GM12865 (cell line): ENCODE measurements at regions not wholly inside any gene's neighbourhood (a gene's known extent, or its start where the extent isn't known, plus 50 kb on each side); places are given as distances from the start of the nearest gene placed in this dataset.

Experiments used
- DNase-seq: peaks from one replicate; pipeline ENCODE4 v3.0.0; 2010; ENCODE audit warnings: low read depth
- H3K4me3 ChIP-seq: 2 replicates; pipeline ENCODE4 v1.5.1; 2011; ENCODE audit warnings: mild to moderate bottlenecking, low read depth, low read length, control low read depth
- TF ChIP-seq, protein P1 (sequence below): IDR thresholded peaks from 2 replicates; pipeline ENCODE4 v1.5.1; 2011; ENCODE audit warnings: low read length, control low read depth, low read depth, inconsistent platforms; ENCODE audit not compliant: insufficient read depth; ENCODE audit errors: missing control alignments

DNA sequence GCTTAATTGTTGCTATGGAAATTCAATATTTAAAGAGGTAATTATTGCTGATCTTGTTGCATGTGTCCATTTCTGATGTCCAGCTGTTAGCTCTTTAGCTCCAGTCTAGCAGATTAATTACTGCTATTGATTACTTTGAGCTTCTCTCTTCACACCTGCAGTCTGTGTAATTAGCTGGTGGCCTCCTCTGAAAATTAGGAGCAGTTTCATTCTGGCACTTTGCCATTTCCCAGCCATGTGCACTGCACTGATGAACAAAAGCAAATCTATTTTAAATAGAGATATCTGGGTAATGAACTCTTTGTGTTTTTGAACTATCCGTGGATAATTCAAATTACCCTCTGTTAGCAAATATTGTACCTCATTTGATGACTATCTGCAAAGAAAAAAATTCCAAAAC, 275.9 kb downstream of the RNF144B start:
- no peak for DNase-seq
- H3K4me3 ChIP-seq = no peak overlapping the region
- TF ChIP-seq, protein P1, sequence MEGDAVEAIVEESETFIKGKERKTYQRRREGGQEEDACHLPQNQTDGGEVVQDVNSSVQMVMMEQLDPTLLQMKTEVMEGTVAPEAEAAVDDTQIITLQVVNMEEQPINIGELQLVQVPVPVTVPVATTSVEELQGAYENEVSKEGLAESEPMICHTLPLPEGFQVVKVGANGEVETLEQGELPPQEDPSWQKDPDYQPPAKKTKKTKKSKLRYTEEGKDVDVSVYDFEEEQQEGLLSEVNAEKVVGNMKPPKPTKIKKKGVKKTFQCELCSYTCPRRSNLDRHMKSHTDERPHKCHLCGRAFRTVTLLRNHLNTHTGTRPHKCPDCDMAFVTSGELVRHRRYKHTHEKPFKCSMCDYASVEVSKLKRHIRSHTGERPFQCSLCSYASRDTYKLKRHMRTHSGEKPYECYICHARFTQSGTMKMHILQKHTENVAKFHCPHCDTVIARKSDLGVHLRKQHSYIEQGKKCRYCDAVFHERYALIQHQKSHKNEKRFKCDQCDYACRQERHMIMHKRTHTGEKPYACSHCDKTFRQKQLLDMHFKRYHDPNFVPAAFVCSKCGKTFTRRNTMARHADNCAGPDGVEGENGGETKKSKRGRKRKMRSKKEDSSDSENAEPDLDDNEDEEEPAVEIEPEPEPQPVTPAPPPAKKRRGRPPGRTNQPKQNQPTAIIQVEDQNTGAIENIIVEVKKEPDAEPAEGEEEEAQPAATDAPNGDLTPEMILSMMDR = no peak

DNA sequence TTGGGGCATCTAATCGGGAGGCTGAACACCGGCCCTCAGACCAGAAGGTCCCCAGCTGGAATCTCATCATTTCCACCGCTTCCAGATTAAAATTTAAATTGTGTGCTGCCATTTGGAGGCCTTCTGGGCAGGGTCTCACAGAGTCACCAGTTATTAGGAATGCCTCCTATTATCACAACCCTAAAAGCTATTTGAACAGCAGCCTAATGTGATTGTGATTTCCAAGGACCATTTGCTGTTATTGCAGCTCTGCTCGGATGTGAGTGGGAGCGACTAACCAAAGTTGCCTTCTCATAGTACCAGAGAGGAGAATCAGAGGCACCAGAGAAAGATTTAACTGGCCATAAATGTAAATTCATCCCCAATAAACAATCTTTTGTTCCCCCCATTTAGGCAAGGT, 277.3 kb downstream of the RNF144B start:
- no peak overlapping the region for H3K4me3 ChIP-seq
- no peak for DNase-seq
- TF ChIP-seq, protein P1 = no peak

DNA sequence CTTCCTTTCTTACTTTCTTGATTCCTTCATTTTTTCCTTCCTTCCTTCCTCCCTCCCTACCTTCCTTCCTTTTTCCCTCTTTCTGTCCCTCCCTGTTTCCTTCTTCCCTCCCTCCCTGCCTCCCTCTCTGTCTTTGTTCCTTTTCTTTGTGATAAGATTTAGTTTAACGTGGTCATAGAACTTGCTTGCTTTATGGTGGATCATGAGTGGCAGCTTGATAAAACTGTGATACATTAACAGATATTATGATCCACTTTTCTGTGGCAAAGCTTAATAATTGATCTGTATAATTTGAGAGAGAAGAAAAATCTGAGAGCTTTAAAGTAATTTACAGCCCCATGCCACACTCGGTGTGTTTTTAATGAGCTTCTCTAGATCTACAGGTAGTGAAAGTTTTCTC, 280.5 kb downstream of the RNF144B start:
- TF ChIP-seq, protein P1 = no peak
- no peak for DNase-seq
- H3K4me3 ChIP-seq = no peak overlapping the region

DNA sequence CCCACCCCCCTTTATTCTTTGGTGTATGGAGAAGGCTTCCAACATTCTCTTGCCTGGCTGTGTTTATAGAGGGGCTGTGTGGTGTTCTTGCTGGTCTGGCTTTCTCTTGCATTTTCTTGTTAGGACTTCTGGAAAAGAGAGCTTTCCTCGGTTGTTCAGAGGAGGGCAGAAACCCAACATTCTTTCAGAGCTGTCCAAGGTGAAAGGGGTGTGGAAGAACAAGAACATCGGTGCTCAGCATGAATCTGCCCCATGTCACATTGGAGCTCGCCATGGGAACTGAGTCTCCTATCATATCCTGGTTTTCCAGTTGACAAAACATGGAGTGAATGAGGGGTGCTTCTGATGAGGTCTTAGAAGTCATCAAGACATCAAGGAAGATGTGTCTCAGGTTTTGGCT, 281.8 kb downstream of the RNF144B start:
- DNase-seq = no peak
- TF ChIP-seq, protein P1 = no peak
- no peak overlapping the region for H3K4me3 ChIP-seq

DNA sequence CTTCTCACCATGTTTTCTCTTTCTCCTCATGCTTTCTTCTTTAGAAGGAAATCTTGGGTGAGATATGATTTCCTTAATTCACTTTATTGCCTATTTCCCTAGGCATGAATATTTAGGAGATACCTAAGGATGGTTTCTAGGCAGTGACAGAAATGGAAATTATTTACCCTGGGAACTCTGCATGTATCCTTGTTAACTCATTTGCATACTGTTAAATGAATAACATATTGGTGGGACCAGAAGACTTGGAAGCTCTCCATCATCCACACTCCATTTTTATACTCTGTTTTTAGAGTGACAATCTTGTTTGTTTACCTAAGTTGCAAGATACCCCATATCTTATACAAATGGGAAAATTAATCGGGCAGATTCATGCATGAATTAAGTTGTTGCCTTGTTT, 285.7 kb downstream of the RNF144B start:
- TF ChIP-seq, protein P1 = no peak
- H3K4me3 ChIP-seq = no peak overlapping the region
- DNase-seq = no peak

DNA sequence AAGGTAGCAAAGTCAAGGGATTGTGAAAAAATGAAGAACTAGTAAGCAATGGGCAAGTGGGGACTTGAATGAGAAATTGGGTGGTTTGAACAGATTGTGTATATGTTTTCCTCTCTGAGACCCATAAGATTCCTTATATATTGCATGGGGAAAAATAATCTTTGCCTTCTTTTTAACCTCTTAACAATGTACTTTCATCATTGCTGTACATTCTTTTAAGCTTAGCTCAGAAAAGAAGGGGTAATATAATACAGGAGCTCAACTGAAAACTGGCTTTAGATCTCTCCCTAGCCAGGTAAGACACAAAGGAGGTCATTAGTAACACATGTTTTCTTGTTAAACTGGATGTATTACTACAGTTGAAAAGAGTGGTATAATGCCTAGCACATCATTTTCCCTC, 287.2 kb downstream of the RNF144B start:
- TF ChIP-seq, protein P1 = no peak
- no peak overlapping the region for H3K4me3 ChIP-seq
- no peak for DNase-seq

DNA sequence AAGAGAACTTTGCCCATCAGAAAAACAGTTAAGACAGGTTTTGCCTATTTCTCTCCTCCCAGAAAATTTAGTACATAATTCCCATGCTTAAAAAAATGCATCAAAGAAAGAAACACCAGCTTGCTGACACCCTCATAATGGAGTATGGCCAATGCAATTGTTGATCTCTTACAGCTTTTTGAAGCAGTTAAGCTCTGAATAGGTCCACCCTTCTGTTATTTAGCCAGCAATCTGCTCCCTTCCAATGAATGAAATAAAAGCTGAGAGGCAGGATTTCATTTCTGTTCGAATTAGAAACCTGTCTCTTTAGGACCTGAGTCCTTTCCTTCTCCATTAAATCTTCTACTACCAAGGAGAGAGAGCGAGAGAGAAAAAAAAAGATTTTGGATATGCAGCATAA, 288.7 kb downstream of the RNF144B start:
- TF ChIP-seq, protein P1 = no peak
- no peak overlapping the region for H3K4me3 ChIP-seq
- no peak for DNase-seq
